GM18907 (cell line): ENCODE measurements at regions not wholly inside any gene's neighbourhood (a gene's known extent, or its start where the extent isn't known, plus 50 kb on each side); places are given as distances from the start of the nearest gene placed in this dataset.
"Not testable (repeated sequence)": the region's sequence is repeated elsewhere in the genome, so short reads cannot be mapped to it uniquely, and the experiment has no call there.

Experiments used
- ATAC-seq: cut with Tn5 transposase; IDR thresholded peaks from one replicate; pipeline ENCODE4 v1.9.1; 2021; ENCODE audit warnings: mild to moderate bottlenecking, moderate library complexity; ENCODE audit not compliant: unreplicated experiment

- ATAC-seq, result not testable (repeated sequence)
Observed at GRCh38 chr2:5637051-5637450, 55.1 kb upstream of the SOX11 start.
